PC-9 (cell line): ENCODE measurements at regions not wholly inside any gene's neighbourhood (a gene's known extent, or its start where the extent isn't known, plus 50 kb on each side); places are given as distances from the start of the nearest gene placed in this dataset.

Experiments used
- EZH2 ChIP-seq: fragments of 200-600 bp; sonication (generic); IDR thresholded peaks from 2 replicates; pipeline ENCODE4 v1.8.0; 2017; ENCODE audit warnings: antibody characterized with exemption, low read depth
- TF ChIP-seq, protein P1 (sequence below): fragments of 200-600 bp; sonication (generic); conservative IDR thresholded peaks from 2 replicates; pipeline ENCODE4 v1.6.1; 2017; ENCODE audit warnings: mixed run types, antibody characterized with exemption, mild to moderate bottlenecking, moderate library complexity

DNA sequence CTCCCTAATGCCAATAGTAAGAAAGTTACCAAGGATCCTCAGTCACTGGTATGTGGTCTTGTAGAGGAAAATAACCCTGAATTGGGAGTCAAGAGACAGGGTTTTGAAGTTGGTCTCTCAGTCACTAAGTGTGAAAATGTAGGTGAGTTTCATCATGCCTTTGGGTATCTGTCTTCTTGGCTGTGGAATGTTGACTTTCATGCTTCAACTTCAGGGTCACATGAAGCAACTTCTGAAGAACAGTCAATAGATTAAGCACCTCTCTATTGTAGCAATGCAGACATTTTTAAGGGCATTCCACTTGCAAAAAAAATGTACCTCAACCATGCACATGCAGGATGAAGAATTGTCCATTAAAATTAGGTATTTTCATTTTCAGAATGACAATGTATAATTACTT is 194.6 kb downstream of the CSNK1G3 start:
- TF ChIP-seq, protein P1, sequence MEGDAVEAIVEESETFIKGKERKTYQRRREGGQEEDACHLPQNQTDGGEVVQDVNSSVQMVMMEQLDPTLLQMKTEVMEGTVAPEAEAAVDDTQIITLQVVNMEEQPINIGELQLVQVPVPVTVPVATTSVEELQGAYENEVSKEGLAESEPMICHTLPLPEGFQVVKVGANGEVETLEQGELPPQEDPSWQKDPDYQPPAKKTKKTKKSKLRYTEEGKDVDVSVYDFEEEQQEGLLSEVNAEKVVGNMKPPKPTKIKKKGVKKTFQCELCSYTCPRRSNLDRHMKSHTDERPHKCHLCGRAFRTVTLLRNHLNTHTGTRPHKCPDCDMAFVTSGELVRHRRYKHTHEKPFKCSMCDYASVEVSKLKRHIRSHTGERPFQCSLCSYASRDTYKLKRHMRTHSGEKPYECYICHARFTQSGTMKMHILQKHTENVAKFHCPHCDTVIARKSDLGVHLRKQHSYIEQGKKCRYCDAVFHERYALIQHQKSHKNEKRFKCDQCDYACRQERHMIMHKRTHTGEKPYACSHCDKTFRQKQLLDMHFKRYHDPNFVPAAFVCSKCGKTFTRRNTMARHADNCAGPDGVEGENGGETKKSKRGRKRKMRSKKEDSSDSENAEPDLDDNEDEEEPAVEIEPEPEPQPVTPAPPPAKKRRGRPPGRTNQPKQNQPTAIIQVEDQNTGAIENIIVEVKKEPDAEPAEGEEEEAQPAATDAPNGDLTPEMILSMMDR: no peak
- no peak for TF ChIP-seq EZH2
